ENCODE measurements at regions not wholly inside any gene's neighbourhood (a gene's known extent, or its start where the extent isn't known, plus 50 kb on each side); places are given as distances from the start of the nearest gene placed in this dataset.
"Not testable (repeated sequence)": the region's sequence is repeated elsewhere in the genome, so short reads cannot be mapped to it uniquely, and the experiment has no call there.

DNA sequence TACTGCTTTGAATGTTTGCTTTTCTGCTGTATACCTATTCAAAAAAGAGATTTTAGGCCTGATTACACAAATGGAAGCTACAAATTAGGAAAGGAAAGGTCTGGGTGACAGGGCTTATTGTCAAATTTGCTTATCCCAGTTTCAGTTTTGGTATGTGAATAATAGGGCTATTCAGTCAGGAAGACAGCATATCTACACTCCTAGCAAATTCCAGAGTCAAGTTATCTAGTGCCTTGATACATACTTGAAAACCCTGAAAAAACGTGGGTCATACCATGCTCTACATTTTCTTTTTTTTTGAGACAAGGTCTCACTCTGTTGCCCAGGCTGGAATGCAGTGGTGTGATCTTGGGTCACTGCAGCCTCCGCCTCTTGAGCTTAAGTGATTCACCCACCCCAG, 59.2 kb upstream of the CCDC180 start:
- not testable (repeated sequence) for H3K4me3 ChIP-seq (ENCODE audit: low read depth in 1 of 2, low read length in 2 of 2); H3K4me1 ChIP-seq (ENCODE audit: insufficient read depth, low read length); H3K27ac ChIP-seq (ENCODE audit: low read depth, low read length); H3K9ac ChIP-seq (ENCODE audit: low read length); H3K27me3 ChIP-seq (ENCODE audit: control insufficient read depth in 1 of 2, insufficient read depth in 2 of 2, low read length in 2 of 2); H3K9me3 ChIP-seq (ENCODE audit: low read length); H3K36me3 ChIP-seq (ENCODE audit: insufficient read depth, low read length)

DNA sequence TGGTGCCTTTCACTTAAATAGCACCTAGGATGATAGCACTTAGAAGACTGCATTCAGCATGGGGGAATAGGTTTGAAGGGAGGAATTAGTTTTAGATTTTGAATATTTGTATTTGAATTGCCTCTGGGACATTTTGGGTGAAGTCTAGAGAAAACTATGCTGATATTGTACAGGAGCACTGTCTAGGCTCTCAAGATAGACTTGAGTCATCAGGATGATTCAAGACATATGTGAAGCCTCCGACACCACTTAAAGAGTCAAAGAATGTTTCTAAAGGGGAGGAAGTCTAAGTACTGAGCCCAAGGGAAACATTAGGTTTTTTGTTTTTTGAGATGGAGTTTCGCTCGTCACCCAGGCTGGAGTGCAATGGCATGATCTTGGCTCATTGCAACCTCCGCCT, 63.9 kb upstream of the CCDC180 start:
- Histone ChIP-seq H3K36me3 (ENCODE audit: insufficient read depth, low read length) (no peaks in the 10 kb centered on the region), H3K4me3 (ENCODE audit: low read depth in 1 of 2, low read length in 2 of 2) (no peak overlapping the region), H3K9ac (ENCODE audit: low read length) (no peak overlapping the region), H3K27ac (ENCODE audit: low read depth, low read length) (no peak overlapping the region), H3K4me1 (ENCODE audit: insufficient read depth, low read length) (peaks cover 6% of the 10 kb centered on the region), H3K27me3 (ENCODE audit: control insufficient read depth in 1 of 2, insufficient read depth in 2 of 2, low read length in 2 of 2) (no peaks in the 10 kb centered on the region), H3K9me3 (ENCODE audit: low read length) (no peaks in the 10 kb centered on the region)

DNA sequence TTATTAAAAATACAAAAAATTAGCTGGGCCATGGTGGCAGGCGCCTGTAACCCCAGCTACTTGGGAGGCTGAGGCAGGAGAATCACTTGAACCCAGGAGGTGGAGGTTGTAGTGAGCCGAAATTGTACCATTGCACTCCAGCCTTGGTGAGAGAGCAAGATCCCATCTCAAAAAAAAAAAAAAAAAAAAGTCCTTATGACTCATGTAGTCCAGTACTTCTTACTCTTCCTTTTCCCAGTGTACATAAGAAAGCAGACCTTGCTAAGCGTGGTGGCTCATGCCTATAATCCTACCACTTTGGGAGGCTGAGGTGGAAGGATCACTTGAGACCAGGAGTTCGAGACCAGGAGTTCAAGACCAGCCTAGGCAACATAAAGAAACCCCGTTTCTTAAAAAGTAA, 66.0 kb upstream of the CCDC180 start:
- H3K9ac ChIP-seq (ENCODE audit: low read length); H3K27me3 ChIP-seq (ENCODE audit: control insufficient read depth in 1 of 2, insufficient read depth in 2 of 2, low read length in 2 of 2); H3K4me3 ChIP-seq (ENCODE audit: low read depth in 1 of 2, low read length in 2 of 2); H3K4me1 ChIP-seq (ENCODE audit: insufficient read depth, low read length); H3K27ac ChIP-seq (ENCODE audit: low read depth, low read length); H3K9me3 ChIP-seq (ENCODE audit: low read length); H3K36me3 ChIP-seq (ENCODE audit: insufficient read depth, low read length): not testable (repeated sequence)

DNA sequence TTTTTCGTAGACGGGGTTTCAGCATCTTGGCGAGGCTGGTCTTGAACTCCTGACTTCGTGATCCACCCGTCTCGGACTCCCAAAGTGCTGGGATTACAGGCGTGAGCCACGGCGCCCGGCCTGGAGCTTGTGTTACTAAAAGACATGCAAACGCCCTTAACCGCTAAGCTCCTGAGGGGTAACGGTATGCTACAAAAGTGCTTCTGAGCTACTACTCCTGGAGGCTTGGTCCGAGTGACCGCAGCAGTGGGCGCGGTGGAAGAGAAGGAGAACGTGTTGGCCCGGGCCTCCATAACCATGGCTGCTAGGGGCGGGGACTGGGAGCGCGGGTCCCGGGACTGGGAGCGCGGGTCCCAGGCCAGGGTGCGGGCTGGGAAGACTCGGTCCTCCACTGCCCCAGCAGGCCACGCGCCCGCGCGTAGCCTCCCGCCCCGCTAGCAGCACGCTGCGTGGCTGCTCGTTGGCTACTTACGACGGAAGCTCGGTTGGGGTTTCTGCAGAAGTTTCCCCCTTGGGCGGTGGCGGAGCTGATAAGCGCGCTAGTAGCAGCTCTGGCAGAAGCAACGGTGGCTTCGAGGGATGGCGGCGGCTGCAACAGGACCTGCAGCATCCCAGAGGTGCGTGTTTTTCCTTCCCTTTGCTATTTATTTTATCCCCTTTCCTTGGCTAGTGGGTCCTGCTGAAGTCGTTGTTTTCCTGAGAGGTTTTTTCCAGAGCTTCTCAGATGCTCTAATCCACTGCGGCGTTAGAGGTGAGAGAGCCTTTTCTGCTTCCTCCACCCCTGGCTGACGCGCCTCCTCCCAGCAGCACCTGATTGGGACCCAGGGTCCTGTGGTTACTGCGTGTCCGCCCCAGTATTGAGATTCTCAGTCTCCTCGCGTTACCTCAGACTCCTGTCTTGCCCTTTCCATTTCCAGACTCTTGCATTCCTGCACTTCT, 69.2 kb upstream of the CCDC180 start:
- no peaks in the 10 kb centered on the region for H3K9me3 ChIP-seq (ENCODE audit: low read length)
- H3K27me3 ChIP-seq (ENCODE audit: control insufficient read depth in 1 of 2, insufficient read depth in 2 of 2, low read length in 2 of 2) = no peaks in the 10 kb centered on the region
- H3K4me1 ChIP-seq (ENCODE audit: insufficient read depth, low read length) = peaks cover 6% of the 10 kb centered on the region
- peak overlapping the region; percentile 76 to 95 for H3K4me3 ChIP-seq (ENCODE audit: low read depth in 1 of 2, low read length in 2 of 2)
- peak overlapping the region; percentile 78 for H3K27ac ChIP-seq (ENCODE audit: low read depth, low read length)
- peak overlapping the region; percentile 89 for H3K9ac ChIP-seq (ENCODE audit: low read length)
- no peaks in the 10 kb centered on the region for H3K36me3 ChIP-seq (ENCODE audit: insufficient read depth, low read length)

DNA sequence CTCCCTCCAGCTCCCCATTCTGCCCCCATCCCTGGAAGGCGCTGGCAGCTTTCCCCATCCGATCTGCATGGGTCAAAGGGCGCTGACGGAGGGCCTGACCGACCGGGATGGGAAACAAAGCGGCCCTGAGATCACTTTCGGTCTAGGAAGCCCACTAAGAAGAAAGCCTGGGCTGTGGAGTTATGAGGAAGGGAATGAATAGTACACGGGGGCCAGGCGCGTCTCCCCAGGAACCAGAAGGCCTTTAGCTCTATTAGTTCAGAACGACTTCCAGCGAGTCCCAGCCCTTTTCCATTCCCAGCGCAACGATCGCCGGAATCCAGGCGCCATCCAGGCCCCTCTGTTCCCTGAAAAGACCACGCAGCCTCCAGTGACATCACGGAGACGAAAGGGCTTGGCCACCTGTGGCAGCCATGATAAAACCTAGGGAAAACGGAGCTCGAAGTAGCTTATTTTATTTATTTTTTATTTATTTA, 70.1 kb upstream of the CCDC180 start:
- Histone ChIP-seq H3K4me3 (ENCODE audit: low read depth in 1 of 2, low read length in 2 of 2) (no peak overlapping the region), H3K9me3 (ENCODE audit: low read length) (no peaks in the 10 kb centered on the region), H3K4me1 (ENCODE audit: insufficient read depth, low read length) (peaks cover 6% of the 10 kb centered on the region), H3K36me3 (ENCODE audit: insufficient read depth, low read length) (no peaks in the 10 kb centered on the region), H3K27ac (ENCODE audit: low read depth, low read length) (no peak overlapping the region), H3K9ac (ENCODE audit: low read length) (no peak overlapping the region), H3K27me3 (ENCODE audit: control insufficient read depth in 1 of 2, insufficient read depth in 2 of 2, low read length in 2 of 2) (no peaks in the 10 kb centered on the region)

DNA sequence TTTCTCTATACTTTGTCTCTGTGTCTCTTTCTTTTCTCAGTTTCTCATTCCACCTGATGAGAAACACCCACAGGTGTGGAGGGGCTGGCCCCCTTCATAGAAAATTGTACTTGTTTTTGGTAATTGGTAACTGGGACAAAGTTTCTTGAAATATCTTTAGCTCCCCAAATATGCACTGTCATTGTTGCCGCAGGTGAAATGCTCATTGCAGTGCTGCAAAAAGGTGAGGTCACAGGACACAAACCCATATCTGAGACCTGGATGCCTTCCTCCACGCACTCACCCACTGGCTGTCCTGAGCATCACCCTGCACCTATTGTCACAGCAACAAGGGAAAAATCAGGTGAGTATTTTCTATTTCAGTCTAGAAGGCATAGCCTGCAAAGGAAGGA, 74.5 kb upstream of the CCDC180 start:
- H3K9me3 ChIP-seq (ENCODE audit: low read length); H3K27ac ChIP-seq (ENCODE audit: low read depth, low read length); H3K36me3 ChIP-seq (ENCODE audit: insufficient read depth, low read length): not testable (repeated sequence)

DNA sequence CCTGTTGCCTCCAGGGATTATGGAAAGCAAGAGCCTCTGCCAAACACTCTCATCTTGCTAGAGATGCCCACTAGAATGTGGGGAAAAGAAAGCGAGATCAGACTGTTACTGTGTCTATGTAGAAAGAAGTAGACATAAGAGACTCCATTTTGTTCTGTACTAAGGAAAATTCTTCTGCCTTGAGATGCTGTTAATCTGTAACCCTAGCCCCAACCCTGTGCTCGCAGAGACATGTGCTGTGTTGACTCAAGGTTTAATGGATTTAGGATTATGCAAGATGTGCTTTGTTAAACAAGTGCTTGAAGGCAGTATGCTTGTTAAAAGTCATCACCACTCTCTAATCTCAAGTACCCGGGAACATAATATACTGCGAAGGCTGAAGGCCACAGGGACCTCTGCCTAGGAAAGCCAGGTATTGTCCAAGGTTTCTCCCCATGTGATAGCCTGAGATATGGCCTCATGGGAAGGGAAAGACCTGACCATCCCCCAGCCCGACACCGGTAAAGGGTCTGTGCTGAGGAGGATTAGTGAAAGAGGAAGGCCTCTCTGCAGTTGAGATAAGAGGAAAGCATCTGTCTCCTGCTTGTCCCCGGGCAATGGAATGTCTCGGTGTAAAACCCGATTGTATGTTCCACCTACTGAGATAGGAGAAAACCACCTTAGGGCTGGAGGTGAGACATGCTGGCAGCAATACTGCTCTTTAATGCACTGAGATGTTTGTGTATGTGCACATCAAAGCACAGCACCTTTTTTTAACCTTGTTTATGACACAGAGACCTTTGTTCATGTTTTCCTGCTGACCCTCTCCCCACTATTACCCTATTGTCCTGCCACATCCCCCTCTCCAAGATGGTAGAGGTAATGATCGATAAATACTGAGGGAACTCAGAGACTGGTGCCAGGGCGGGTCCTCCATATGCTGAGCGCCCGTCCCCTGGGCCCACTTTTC, 75.1 kb upstream of the CCDC180 start:
- not testable (repeated sequence) for H3K9me3 ChIP-seq (ENCODE audit: low read length); H3K36me3 ChIP-seq (ENCODE audit: insufficient read depth, low read length); H3K9ac ChIP-seq (ENCODE audit: low read length); H3K27me3 ChIP-seq (ENCODE audit: control insufficient read depth in 1 of 2, insufficient read depth in 2 of 2, low read length in 2 of 2); H3K4me3 ChIP-seq (ENCODE audit: low read depth in 1 of 2, low read length in 2 of 2); H3K4me1 ChIP-seq (ENCODE audit: insufficient read depth, low read length); H3K27ac ChIP-seq (ENCODE audit: low read depth, low read length)

More for the DNA sequence above, 74.5 kb upstream of the CCDC180 start:
- not testable (repeated sequence) for H3K4me1 ChIP-seq (ENCODE audit: insufficient read depth, low read length); H3K9ac ChIP-seq (ENCODE audit: low read length); H3K4me3 ChIP-seq (ENCODE audit: low read depth in 1 of 2, low read length in 2 of 2); H3K27me3 ChIP-seq (ENCODE audit: control insufficient read depth in 1 of 2, insufficient read depth in 2 of 2, low read length in 2 of 2)

DNA sequence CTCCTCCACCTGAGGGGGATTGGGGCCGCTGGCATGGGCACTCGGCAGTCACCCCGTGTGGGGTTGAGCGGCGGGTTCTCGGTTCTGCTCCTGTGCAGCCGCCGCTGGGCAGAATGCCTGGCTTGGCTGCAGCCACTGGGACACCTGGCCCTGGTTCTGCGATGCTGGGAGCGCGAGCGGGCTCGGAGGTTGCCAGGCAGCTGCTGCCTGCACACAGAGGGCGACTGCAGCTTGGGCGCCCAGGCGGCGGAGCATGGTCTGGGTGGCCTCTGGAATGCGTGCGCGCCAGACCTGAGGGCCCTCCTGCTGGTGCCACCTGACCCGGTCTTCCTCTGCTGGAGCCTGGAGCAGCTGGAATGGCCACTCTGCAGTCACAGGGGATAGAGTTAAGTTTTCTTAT, 85.1 kb upstream of the CCDC180 start:
- not testable (repeated sequence) for H3K9ac ChIP-seq (ENCODE audit: low read length); H3K4me3 ChIP-seq (ENCODE audit: low read depth in 1 of 2, low read length in 2 of 2); H3K4me1 ChIP-seq (ENCODE audit: insufficient read depth, low read length); H3K36me3 ChIP-seq (ENCODE audit: insufficient read depth, low read length); H3K27ac ChIP-seq (ENCODE audit: low read depth, low read length); H3K9me3 ChIP-seq (ENCODE audit: low read length)
- peaks cover 31 to 38% of the 10 kb centered on the region in 2 donors for H3K27me3 ChIP-seq (ENCODE audit: control insufficient read depth in 1 of 2, insufficient read depth in 2 of 2, low read length in 2 of 2)

DNA sequence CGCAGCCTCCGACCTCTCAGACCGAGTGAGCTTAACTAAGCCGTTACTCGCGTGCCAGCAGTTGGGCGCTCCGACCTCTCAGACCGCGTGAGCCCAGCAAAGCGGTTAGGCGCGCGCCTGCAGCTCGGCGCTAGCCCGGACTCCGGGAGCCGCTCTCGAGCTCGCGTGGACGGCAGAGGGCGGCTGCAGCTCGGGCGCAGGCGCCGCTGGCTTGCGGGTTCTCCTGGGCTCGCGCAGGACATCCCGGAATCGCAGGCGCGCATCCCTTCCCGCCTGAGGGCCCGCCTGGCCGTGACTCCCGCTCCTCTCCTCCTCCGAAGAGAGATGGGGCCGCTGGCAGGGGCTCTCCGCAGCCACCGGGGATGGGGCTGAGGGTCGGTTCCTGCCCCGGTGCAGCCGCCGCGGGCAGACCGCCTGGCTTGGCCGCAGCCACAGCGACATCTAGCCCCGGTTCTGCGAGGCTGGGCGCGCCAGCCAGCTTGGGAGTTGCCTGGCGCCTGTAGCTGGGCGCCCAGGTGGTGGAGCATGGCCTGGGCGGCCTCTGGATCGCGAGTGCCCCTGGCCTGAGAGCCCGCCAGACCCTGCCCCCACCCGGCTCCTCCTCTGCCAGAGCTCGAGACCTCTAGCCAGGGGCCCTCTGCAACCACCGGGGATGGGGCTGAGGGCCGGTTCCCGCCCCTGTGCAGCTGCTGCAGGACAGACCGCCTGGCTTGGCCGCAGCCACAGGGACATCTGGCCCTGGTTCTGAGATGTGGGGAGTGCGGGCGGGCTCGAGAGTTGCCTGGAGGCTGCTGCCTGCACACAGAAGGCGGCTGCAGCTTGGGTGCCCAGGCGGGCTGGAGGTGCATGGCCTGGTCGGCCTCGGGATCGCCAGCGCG, 85.7 kb upstream of the CCDC180 start:
- peaks cover 31 to 38% of the 10 kb centered on the region in 2 donors for H3K27me3 ChIP-seq (ENCODE audit: control insufficient read depth in 1 of 2, insufficient read depth in 2 of 2, low read length in 2 of 2)
- H3K9me3 ChIP-seq (ENCODE audit: low read length); H3K9ac ChIP-seq (ENCODE audit: low read length); H3K27ac ChIP-seq (ENCODE audit: low read depth, low read length); H3K4me1 ChIP-seq (ENCODE audit: insufficient read depth, low read length); H3K36me3 ChIP-seq (ENCODE audit: insufficient read depth, low read length): not testable (repeated sequence)
- H3K4me3 ChIP-seq (ENCODE audit: low read depth in 1 of 2, low read length in 2 of 2) = peak overlapping the region; percentile 18 to 32

DNA sequence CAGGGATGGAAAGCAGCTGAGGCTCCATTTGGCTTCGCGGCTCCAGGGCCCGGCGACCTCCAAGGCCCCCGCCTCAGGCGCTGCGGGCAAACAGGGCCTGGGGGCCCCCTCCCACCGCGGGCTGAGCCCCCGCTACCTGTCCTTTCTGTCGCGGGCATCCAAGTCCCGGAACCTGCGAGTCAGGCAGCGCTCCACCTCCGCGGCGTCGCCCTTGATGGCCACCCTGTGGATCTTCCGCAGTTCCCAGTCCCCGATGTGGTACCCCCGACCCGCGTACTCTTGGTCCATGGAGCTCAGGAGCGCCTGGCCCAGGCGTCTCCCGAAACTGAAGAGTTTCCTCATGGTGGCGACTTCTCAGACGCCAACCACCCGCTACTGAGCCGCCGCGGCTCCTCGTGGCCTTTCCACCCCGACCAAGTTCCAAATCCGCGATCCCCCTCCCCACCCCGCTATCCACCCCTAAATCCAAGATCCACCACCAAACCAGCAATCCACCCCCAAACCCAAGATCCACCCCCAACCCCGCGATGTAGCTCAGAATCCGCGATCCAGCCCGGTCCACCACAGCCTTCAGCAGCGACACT, 86.5 kb upstream of the CCDC180 start:
- no peak overlapping the region for H3K27ac ChIP-seq (ENCODE audit: low read depth, low read length)
- peaks cover 31 to 38% of the 10 kb centered on the region in 2 donors for H3K27me3 ChIP-seq (ENCODE audit: control insufficient read depth in 1 of 2, insufficient read depth in 2 of 2, low read length in 2 of 2)
- H3K9me3 ChIP-seq (ENCODE audit: low read length) = no peaks in the 10 kb centered on the region
- peaks cover 4% of the 10 kb centered on the region for H3K4me1 ChIP-seq (ENCODE audit: insufficient read depth, low read length)
- peak overlapping the region; percentile 18 to 32 for H3K4me3 ChIP-seq (ENCODE audit: low read depth in 1 of 2, low read length in 2 of 2)
- no peak overlapping the region for H3K9ac ChIP-seq (ENCODE audit: low read length)
- H3K36me3 ChIP-seq (ENCODE audit: insufficient read depth, low read length) = no peaks in the 10 kb centered on the region
